GM21717 (cell line): ENCODE measurements at regions not wholly inside any gene's neighbourhood (a gene's known extent, or its start where the extent isn't known, plus 50 kb on each side); places are given as distances from the start of the nearest gene placed in this dataset.
"Not testable (repeated sequence)": the region's sequence is repeated elsewhere in the genome, so short reads cannot be mapped to it uniquely, and the experiment has no call there.

Source experiments
- ATAC-seq: cut with Tn5 transposase; IDR thresholded peaks from one replicate; pipeline ENCODE4 v1.9.1; 2021; ENCODE audit warnings: mild to moderate bottlenecking, moderate library complexity; ENCODE audit not compliant: unreplicated experiment

DNA sequence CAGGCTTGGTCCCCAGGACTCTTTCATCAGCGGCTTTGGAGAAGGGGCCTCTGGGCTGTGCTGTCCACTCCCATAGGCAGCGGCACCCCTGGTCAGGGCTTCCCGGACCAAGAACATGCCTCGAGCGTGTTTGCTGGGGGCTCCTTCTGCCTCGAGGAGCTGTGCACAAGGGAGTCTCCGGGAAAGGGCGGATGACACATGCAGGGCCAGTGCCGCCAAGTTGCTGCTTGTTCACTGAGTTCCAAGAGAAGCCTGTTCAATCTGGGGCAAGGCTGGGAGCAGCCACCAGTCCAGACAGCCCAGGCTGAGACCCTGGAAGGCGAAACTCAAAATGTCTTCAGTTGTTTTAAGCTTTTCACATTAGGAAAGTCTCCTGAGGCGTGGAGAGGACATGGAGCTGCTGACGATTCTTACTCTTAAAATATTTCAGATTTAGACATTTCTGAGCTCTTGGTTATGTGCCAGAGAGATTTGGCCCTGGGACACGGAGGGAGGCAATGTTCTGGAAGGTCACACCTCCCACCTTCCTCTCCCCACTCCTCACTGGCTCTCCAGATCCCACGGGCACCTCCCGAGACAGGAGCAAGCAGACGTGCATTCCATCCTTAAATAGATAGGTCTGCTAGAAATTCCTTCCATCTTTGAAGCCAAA lies 84.5 kb upstream of the ZNF469 start:
- no peak for ATAC-seq

DNA sequence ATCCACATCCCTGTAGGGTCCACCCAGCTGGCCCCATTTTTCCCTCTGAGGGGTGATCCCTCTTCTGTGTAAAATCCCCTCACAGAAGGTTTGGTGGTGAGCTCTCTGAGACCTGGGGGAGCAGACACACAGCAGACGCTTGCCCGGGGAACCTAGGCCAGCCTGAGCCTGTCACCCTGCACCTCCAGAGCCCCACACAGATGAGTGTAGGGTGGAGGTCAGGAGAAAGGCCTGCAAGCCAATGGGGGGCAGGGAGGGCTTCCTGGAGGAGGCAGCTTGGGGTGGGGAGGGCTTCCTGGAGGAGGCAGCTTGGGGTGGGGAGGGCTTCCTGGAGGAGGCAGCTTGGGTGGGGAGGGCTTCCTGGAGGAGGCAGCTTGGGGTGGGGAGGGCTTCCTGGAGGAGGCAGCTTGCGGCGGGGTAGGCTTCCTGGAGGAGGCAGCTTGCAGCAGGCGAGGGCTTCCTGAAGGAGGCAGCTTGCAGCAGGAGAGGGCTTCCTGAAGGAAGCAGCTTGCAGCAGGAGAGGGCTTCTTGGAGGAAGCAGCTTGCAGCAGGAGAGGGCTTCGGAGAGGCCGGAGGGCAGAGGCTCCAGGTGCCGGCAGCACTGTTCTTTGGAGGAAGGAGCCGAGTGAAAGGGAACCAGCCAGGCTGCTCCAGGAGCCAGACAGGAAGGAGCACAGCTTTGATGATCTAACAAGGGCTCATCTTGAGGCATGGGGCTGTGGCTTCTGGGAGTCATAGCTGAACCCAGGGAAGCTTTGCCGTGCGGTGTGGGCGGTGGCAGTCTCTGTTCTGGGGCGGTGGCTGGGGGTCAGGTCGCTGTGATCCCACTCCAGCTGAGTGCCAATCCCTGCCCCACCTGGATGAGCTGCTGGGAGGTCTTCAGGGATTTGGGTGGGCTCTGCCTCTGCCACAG lies 83.7 kb upstream of the ZNF469 start:
- ATAC-seq = no peak

DNA sequence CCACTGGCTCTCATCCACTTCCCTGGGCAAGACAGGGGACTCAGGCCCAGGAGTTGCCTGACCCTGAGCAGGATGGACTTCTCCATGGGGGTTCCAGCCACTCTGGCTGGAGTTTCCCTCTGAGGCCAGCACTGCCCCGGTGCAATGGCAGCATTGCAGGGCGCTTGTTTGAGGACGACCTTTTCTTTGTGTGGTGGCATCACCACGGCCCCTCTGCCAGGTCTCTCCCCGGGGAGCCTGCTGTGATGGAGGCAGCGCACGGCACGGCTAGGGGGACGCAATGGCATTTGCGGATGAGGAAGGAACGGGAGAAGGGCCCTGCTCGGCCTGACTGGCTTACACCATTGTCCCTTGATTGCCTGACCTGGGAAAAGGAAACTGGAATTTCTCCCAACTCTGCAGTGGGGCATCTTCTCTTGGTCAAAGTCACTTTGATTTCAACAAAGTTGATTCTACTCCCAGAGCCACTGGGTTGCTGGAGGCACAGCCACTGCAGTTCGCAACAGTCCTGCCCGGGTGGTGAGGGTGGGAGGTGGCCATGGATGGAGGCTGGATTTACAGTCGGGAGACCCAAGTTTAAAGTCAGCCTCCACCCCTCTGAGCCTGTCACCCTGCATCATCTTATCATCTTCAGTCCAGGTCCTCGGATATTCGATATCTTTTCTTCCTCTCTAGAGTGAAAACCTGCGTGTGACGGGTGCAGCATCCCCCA lies 82.9 kb upstream of the ZNF469 start:
- ATAC-seq = no peak

DNA sequence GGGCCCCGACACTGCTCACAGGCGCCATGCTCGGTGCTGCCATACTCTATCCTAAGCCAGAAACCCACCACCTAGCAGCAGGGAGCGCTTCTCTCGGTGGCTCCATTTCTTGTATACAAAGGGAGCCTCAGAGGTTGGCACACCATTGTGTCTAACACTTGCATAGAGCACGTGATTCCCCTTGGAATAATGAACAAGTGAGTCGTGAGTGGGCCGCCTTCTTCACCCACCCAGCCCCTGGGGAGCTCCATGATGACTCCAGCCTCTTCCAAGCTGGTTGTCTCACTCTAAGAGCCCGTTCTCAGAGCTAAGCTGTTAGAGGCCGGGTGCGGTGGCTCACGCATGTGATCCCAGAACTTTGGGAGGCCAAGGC lies 82.3 kb upstream of the ZNF469 start:
- no peak for ATAC-seq

DNA sequence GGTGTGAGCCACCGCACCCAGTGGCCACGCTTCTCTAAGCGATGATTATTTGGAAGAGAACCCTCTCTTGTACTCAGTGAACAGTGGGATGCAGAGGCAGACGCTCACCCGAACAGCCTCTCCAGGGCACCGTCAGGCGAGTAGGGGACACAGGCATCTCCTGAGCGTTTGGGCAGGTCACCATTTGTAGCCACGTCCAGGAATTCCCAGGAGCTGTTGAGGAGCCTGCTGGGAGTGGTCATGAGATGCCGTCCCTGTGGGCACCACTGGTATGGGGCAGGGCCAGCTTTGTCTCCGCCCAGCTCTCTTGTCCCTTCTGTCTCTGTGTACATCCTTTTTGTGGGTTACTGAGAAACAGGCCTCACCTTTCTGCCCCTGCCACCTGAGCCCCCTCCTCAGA lies 81.3 kb upstream of the ZNF469 start:
- no peak for ATAC-seq

DNA sequence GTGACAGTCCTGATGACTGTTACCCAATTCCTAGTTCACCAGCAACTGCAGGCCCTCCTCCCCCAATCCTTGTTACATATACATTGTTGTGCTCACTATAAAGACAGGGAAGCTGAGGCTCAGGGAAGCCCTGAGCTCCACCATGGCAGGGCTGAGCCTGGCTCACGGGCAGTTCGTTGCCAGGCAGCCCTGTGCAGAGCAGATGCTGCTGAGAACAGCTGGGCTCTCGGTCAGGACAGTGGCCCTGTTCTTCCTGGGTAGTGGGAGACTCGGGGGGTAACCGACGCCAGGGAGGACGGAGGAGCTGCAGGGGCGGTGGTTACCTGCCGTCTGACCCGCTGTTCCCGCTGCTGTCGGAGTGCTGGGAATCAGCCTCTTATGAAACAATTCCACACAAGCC lies 80.9 kb upstream of the ZNF469 start:
- no peak for ATAC-seq

DNA sequence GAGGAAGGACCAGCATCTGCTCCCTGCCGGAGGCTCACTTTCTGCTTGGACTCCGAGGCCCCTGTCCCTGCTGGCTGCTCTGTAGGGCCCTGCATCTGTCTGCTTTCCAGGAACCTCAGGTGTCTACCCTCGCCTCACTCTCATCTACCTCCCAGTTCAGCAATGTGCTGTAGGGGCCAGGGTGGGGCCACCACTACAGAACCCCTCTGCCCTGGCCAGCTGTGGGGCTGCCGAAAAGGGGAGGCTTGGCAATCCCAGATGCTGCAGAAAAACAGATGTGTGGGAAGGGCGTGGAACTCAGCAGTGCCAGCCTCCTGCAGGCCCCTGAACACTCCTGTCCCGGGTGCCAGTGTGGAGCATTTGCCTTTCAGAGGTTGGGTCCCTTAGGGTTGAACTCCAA lies 80.1 kb upstream of the ZNF469 start:
- ATAC-seq = no peak

DNA sequence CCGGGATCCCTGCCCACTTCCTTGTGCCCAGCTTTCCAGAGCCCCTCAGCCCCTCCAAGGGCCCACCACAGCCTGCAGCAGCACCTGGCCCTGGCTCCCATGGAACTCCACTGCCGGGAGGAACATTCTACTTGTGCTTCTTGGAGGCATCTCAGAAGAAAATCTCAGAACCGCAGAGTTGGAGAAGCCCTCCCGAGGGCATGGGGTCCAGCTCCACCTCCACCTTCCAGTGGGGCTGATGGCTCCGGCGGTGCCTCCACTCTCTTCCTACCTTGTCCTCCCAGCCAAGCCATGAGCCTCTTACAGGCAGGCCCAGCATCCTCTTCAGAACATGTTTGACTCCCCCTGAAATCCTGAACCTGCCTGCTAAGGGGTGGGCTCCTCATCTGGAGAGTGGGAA lies 79.4 kb upstream of the ZNF469 start:
- ATAC-seq = no peak

DNA sequence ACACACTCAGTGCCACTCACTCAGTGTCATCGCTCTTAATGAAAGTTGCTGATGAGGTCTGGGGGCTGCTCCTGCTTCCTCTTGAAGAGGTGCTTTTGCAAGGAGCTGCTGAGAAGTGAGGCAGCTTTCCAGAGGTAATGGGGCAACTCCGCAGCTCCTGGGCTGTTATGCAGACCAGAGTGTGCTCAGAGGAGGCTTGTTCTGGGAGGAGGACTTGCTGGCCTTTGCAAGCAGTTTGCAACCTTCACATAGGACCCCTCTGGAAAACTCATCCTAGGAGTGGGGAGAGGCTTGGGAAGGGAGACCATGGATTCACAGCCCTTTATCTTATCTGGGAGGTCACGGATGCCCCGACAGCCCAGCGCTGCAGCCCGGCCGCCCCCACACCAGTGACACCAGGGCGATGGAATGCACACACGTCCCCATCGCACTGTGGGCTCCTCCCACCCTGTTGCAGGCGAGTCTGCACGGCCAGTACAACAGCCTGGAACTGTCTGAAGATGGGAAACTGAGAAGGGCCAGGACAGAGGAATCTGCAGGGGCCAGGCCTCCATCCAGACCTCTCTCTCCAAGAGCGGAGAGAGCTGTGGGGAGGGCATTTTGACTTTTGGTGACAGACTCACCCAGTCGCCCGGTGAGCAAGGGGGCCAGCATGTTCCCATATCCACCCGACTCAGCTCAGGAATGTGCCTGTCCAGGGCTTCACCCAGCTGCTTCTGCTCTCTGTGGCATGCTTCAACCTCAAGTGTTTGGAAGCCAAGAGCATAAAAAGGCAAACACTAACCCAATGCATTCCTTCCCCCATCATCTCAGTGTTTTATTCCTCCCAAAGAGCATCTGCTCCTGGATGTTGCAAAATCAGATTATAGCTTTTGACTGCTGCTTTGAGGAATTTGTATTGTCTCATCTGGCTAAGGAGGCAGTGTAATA lies 78.6 kb upstream of the ZNF469 start:
- ATAC-seq = no peak

DNA sequence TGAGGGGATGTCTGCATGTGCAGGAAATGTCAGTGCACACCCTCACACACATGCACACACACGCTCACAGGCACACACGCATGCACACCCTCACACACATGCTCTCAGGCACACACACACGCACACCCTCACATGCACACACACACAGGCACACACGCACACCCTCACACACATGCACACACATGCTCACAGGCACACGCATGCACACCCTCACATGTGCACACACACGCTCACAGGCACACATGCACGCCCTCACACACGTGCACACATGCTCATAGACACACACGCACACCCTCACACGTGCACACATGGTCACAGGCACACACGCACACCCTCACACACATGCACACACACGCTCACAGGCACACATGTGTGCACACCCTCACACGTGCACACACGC lies 77.6 kb upstream of the ZNF469 start:
- no peak for ATAC-seq

DNA sequence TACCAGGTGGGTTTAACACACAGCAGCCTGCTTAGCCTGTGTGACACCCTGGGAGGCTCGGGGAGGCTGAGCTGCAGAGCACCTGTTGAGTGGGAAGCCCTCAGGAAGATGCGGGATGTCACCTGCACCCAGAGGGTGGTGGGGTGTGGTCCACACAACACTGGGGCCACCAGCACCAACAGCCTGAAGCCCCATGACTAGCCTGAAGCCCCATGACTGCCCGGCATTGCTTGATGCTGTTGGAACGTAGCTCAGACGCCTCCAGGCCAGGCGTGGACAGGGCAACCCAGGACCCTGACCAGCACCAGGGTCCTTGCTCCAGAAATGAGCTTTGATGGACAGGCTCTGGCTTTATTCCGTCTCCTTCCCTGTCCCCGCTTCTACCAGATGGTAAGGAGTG lies 76.3 kb upstream of the ZNF469 start:
- ATAC-seq = no peak

DNA sequence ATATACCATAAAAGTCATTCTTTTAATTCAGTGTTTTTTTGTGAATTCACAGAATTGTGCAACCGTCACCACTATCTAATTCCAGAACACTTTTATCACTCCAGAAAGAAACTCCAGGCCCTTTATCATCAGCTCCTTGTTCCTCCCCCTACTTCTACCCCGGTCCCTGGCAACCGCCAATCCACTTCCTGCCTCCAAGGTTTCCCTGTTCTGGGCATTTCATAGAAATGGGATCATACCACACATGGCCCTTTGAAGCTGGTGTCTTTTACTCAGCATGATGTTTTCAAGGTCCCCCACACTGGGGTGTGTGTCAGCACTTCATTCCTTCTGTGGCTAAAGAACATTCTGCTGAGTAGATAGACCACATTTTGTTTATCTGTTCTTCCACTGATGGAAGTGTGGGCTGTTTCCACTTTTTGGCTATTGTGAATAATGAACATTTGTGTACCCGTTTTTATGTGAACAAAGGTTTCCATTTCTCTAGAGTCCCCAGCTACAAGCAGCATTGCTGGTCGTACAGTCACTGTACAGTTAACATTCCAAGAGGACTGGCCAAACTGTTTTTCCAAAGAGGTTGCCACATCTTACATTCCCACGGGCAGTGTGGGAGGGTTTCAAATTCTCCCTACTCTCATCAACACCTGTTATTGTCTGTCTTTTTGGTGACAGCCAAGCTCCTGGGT lies 75.8 kb upstream of the ZNF469 start:
- ATAC-seq = no peak

DNA sequence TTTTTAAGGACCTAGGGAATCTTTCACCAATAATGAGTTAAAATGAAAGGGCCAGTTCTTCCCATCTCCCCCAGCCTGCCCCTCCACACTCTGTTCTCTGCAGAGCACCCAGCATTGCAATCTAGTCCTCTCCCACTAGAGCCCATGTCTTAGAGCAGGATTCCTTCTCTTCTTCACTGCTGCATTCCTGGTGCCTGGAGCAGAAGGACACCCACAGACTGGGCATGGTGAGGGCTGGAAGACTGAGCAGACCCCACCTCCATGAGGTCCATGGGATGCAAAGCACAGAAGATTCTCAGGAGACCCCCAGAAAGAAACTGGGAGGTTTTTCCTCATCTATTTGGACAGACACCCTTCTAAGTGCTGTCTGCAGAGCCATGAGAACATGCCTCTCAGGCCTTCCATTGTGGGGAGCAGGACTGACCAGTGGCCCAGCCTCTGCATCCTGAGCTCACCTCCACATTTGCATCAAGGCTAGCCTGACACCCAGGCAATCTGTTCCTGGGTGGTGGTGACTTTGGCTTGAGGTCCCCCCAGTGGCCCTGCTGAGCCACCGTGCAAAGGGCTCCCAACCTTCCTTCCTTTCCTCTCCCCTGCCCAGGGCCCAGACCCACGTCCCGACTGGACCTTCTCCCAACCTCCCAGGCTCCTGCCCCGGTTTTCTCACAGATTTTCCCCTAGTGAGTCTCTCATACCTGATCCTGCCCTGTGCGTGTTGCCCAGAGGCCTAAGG lies 74.2 kb upstream of the ZNF469 start:
- ATAC-seq = no peak

DNA sequence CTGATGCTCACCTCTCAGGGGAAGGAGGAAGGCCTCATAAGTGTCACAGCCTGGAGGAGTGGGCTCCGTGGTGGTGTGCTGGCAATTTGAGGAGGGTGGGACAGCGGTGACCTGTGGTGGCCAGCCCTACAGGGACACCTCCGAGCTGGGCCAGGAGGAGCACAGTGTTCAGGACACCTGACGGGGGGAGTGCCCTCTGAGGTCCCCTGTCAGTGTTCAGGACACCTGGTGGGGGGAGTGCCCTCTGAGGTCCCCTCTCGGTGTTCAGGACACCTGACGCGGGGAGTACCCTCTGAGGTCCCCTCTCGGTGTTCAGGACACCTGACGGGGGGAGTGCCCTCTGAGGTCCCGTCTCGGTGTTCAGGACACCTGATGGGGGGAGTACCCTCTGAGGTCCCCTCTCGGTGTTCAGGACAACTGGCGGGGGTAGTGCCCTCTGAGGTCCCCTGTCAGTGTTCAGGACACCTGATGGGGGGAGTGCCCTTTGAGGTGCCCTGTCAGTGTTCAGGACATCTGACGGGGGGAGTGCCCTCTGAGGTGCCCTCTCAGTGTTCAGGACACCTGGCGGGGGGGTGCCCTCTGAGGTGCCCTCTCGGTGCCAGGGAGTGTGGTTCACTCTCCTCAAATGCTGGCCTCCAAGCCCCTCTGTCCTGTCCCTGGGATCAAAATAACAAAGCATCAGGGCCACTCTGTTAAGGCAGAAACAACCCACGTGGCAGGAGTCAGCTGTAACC lies 73.4 kb upstream of the ZNF469 start:
- ATAC-seq = no peak

DNA sequence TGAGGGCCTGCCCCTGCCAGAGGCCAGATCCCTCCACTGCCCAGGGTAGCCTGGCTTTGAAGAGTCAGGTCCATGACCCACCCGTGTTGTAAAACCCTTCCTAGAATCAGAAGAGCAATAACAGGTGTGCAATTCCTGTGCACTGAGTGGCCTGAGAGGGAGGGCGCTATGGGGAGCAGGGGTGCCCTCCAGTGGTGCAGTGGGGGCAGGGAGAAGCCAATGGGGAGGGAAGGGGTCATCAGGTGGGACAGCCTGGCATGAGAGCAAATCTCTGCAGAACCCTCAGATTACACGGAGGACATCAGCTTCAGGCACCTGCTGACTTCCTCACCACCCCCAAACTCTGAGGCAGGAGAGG lies 72.9 kb upstream of the ZNF469 start:
- ATAC-seq = no peak

DNA sequence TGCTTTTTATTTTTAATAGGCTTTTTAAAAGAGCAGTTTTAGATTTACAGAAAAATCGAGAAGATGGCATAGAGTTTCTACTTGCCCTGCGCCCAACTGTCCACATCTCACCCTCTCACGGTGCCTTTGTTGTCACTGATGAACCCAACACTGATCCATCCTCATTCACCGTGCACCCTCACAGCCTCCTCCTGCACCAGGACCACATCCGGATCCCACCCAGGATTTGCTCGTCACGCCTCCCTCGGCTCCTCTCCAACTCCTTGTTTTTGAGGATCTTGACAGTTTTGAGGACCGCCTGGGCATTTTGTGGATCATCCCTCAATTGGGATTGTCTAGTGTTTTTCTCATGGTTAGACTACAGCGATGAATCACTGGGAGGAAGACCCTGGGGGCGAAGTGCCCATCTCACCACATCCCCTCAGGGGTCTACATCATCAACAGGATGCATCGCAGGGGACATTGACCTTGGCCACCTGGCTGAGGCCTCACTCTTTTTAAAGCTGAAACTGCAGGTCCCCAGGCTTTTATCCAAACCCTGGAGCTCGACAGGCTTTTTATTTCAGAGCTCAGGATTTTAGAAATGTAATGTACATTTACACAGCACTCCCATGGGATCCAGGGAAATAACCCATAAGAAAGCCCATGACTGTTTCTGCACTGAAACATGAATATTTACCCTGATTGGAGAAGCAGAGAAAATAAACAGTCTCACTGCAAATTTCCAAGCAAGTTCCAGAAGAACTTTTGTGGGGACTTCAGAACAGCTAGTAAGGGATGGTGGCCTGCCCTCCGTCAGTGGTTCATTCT lies 71.8 kb upstream of the ZNF469 start:
- ATAC-seq = no peak

DNA sequence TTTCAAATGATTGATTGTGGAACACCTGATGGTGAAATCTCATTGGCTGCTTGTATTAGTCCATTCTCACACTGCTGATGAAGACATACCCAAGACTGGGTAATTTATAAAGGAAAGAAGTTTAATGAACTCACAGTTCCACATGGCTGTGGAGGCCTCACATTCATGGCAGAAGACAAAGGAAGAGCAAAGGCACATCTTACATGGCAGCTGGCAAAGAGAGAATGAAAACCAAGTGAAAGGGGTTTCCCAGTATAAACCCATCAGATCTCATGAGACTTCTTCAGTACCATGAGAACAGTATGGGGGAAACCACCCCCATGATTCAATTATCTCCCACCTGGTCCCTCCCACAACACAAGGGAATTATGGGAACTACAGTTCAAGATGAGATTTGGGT lies 70.9 kb upstream of the ZNF469 start:
- ATAC-seq = not testable (repeated sequence)

DNA sequence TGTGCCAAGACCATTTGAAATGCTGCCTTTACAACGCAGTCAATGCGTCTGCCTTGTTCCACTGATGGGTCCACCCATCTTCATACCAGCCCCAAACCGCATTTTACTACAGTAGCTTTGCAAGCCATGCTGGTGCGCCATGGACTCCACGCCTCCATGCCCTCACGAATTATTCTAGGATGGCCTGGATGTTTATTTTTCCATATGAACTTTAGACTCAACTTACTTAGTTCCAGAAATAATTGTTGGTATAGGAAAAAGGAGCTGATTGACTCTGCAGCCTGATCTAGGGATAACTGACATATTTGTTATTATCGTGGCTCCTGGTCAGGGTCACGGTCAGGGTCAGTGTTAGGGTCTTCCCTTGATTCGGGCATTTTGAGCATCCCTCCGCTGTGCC lies 70.0 kb upstream of the ZNF469 start:
- no peak for ATAC-seq
